ENCODE measurements at regions not wholly inside any gene's neighbourhood (a gene's known extent, or its start where the extent isn't known, plus 50 kb on each side); places are given as distances from the start of the nearest gene placed in this dataset.

- Histone ChIP-seq H3K79me2 (ENCODE audit: low read length) (no peaks in the 10 kb centered on the region), H3K4me3 (ENCODE audit: low read length) (no peak overlapping the region), H4K20me1 (ENCODE audit: low read length) (no peaks in the 10 kb centered on the region), H3K36me3 (ENCODE audit: low read depth, low read length) (no peaks in the 10 kb centered on the region), H3K9me3 (ENCODE audit: low read length) (no peaks in the 10 kb centered on the region), H3K9ac (ENCODE audit: low read length) (no peak overlapping the region), H2AFZ (ENCODE audit: low read length) (no peak overlapping the region), H3K4me2 (ENCODE audit: low read length) (no peak overlapping the region), H3K9me2 (replicated peaks; ENCODE audit: low read length) (no peaks in the 10 kb centered on the region), H3K27me3 (ENCODE audit: low read length) (0 out of 2 replicates have a peak, but pooled peaks cover 3% of the 10 kb centered on the region), H3K27ac (ENCODE audit: low read length) (no peak overlapping the region), H3K4me1 (ENCODE audit: insufficient read depth, low read length) (no peaks in the 10 kb centered on the region), H3F3A (ENCODE audit: low read length, unreplicated experiment) (no peaks in the 10 kb centered on the region)
- intact Hi-C loops (cut with micrococcal nuclease): no loop called here
- TF ChIP-seq EZH2 (IDR thresholded peaks at IDR 0.05; ENCODE audit: low read length, unreplicated experiment): no peak
- TF ChIP-seq, protein P1, sequence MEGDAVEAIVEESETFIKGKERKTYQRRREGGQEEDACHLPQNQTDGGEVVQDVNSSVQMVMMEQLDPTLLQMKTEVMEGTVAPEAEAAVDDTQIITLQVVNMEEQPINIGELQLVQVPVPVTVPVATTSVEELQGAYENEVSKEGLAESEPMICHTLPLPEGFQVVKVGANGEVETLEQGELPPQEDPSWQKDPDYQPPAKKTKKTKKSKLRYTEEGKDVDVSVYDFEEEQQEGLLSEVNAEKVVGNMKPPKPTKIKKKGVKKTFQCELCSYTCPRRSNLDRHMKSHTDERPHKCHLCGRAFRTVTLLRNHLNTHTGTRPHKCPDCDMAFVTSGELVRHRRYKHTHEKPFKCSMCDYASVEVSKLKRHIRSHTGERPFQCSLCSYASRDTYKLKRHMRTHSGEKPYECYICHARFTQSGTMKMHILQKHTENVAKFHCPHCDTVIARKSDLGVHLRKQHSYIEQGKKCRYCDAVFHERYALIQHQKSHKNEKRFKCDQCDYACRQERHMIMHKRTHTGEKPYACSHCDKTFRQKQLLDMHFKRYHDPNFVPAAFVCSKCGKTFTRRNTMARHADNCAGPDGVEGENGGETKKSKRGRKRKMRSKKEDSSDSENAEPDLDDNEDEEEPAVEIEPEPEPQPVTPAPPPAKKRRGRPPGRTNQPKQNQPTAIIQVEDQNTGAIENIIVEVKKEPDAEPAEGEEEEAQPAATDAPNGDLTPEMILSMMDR (conservative IDR thresholded peaks at IDR 0.05; ENCODE audit: low read depth, low read length): no peak
- no peak for TF ChIP-seq EZH2phosphoT487 (IDR thresholded peaks at IDR 0.05; ENCODE audit: borderline replicate concordance, low read length)
- DNase-seq: no peak
- no TSS peak for BruUV-seq (replicated peaks)
- ChIA-PET CTCF (no interaction called here), POLR2A (ENCODE audit: unreplicated experiment) (no interaction called here)
- no peak for ATAC-seq
Observed at GRCh38 chr9:71355884-71356283, 234.5 kb upstream of the TRPM3 start.

- no peak overlapping the region for H3K9ac ChIP-seq (ENCODE audit: low read length)
- ATAC-seq (no peak), DNase-seq (no peak)
- H3K4me2 ChIP-seq (ENCODE audit: low read length): no peak overlapping the region
- H3K4me1 ChIP-seq (ENCODE audit: insufficient read depth, low read length): no peaks in the 10 kb centered on the region
- CTCF ChIA-PET: no interaction called here
- intact Hi-C loops (cut with micrococcal nuclease): no loop called here
- no peaks in the 10 kb centered on the region for H4K20me1 ChIP-seq (ENCODE audit: low read length)
- H3K27ac ChIP-seq (ENCODE audit: low read length): no peak overlapping the region
- no peaks in the 10 kb centered on the region for H3K9me3 ChIP-seq (ENCODE audit: low read length)
- POLR2A ChIA-PET (ENCODE audit: unreplicated experiment): no interaction called here
- no peak overlapping the region for H2AFZ ChIP-seq (ENCODE audit: low read length)
- no TSS peak for BruUV-seq (replicated peaks)
- H3K79me2 ChIP-seq (ENCODE audit: low read length): no peaks in the 10 kb centered on the region
- no peaks in the 10 kb centered on the region for H3K36me3 ChIP-seq (ENCODE audit: low read depth, low read length)
- H3K27me3 ChIP-seq (ENCODE audit: low read length): 0 out of 2 replicates have a peak, but pooled peaks cover 3% of the 10 kb centered on the region
- H3K9me2 ChIP-seq (replicated peaks; ENCODE audit: low read length): no peaks in the 10 kb centered on the region
- TF ChIP-seq EZH2 (IDR thresholded peaks at IDR 0.05; ENCODE audit: low read length, unreplicated experiment) (no peak), EZH2phosphoT487 (IDR thresholded peaks at IDR 0.05; ENCODE audit: borderline replicate concordance, low read length) (no peak)
- TF ChIP-seq, protein P1 (conservative IDR thresholded peaks at IDR 0.05; ENCODE audit: low read depth, low read length): no peak
- no peak overlapping the region for H3K4me3 ChIP-seq (ENCODE audit: low read length)
- H3F3A ChIP-seq (ENCODE audit: low read length, unreplicated experiment): no peaks in the 10 kb centered on the region
Observed at GRCh38 chr9:71353720-71354119, 232.3 kb upstream of the TRPM3 start.

DNA sequence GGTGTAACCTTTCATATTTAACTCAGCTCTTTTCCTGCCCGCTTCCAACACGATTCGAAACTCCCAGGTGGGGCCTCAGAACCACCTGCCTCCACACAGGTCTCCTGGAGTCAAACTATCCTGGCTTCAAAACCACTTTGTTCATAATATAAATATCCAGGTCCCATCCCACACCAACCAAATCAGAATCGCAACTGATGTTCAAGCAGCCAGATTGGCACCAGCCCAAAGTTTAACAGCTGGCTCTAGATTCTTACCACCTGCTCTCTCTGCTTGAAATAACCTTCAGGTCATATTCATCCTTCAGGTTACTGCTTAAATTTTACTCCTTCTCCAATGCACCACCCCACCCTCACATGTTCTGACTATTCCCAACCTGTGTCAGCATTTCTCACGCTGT lies 231.4 kb upstream of the TRPM3 start:
- no peaks in the 10 kb centered on the region for H4K20me1 ChIP-seq (ENCODE audit: low read length)
- H3K4me3 ChIP-seq (ENCODE audit: low read length): no peak overlapping the region
- H3K27ac ChIP-seq (ENCODE audit: low read length): no peak overlapping the region
- H3K4me2 ChIP-seq (ENCODE audit: low read length): no peak overlapping the region
- H3K9me3 ChIP-seq (ENCODE audit: low read length): no peaks in the 10 kb centered on the region
- H3F3A ChIP-seq (ENCODE audit: low read length, unreplicated experiment): no peaks in the 10 kb centered on the region
- H2AFZ ChIP-seq (ENCODE audit: low read length): no peak overlapping the region
- intact Hi-C loops (cut with micrococcal nuclease): no loop called here
- no peak overlapping the region for H3K9ac ChIP-seq (ENCODE audit: low read length)
- POLR2A ChIA-PET (ENCODE audit: unreplicated experiment): no interaction called here
- H3K36me3 ChIP-seq (ENCODE audit: low read depth, low read length): no peaks in the 10 kb centered on the region
- no peaks in the 10 kb centered on the region for H3K79me2 ChIP-seq (ENCODE audit: low read length)
- ATAC-seq: no peak
- H3K9me2 ChIP-seq (replicated peaks; ENCODE audit: low read length): no peaks in the 10 kb centered on the region
- no peaks in the 10 kb centered on the region for H3K4me1 ChIP-seq (ENCODE audit: insufficient read depth, low read length)
- TF ChIP-seq EZH2phosphoT487 (IDR thresholded peaks at IDR 0.05; ENCODE audit: borderline replicate concordance, low read length): no peak
- TF ChIP-seq, protein P1 (conservative IDR thresholded peaks at IDR 0.05; ENCODE audit: low read depth, low read length): no peak
- TF ChIP-seq EZH2 (IDR thresholded peaks at IDR 0.05; ENCODE audit: low read length, unreplicated experiment): no peak
- BruUV-seq (replicated peaks): no TSS peak
- DNase-seq: no peak
- CTCF ChIA-PET: no interaction called here
- 0 out of 2 replicates have a peak, but pooled peaks cover 3% of the 10 kb centered on the region for H3K27me3 ChIP-seq (ENCODE audit: low read length)

All from PC-3 (cell line).